Activated CD4-positive, alpha-beta T cell treated with anti-CD3 and anti-CD28 coated beads for 36 hours (primary cell): ENCODE measurements at regions not wholly inside any gene's neighbourhood (a gene's known extent, or its start where the extent isn't known, plus 50 kb on each side); places are given as distances from the start of the nearest gene placed in this dataset.

ENCODE experiments used
- ATAC-seq: fragments of 200-7000 bp; cut with Tn5 transposase; one replicate; pipeline ENCODE4 v1.10.0; 2021; ENCODE audit warnings: mild to moderate bottlenecking, moderate library complexity
- CTCF ChIA-PET: fragments of 350-600 bp; sonication (Branson Sonifier 250); formaldehyde crosslinking; loops from one replicate; lab custom pipeline; 2021; ENCODE audit warnings: antibody characterized with exemption; lab: Charles Lee
- POLR2A ChIA-PET: fragments of 350-600 bp; sonication (Branson Sonifier 250); formaldehyde crosslinking; loops from one replicate; lab custom pipeline; 2021; ENCODE audit warnings: antibody characterized with exemption, inconsistent platforms; lab: Charles Lee
- DNase-seq: peaks from one replicate; pipeline ENCODE4 v3.0.0-alpha.2; 2020
- H3K27ac Mint-ChIP-seq: one replicate; pipeline ENCODE4 v1.8.0; 2021; ENCODE audit warnings: mixed read lengths
- H3K27me3 Mint-ChIP-seq: one replicate; pipeline ENCODE4 v1.8.0; 2021; ENCODE audit warnings: mixed read lengths
- H3K36me3 Mint-ChIP-seq: one replicate; pipeline ENCODE4 v1.8.0; 2021; ENCODE audit warnings: low read depth, mixed read lengths
- H3K4me1 Mint-ChIP-seq: one replicate; pipeline ENCODE4 v1.8.0; 2021; ENCODE audit warnings: mixed read lengths
- H3K4me3 Mint-ChIP-seq: one replicate; pipeline ENCODE4 v1.8.0; 2021; ENCODE audit warnings: mild to moderate bottlenecking, moderate library complexity, mixed read lengths
- H3K9me3 Mint-ChIP-seq: one replicate; pipeline ENCODE4 v1.8.0; 2021; ENCODE audit warnings: low read depth, mixed read lengths
- intact Hi-C, 2 experiments: fragments of 100-400 bp; cut with DNase I in 1 of 2; cut with micrococcal nuclease in 1 of 2; formaldehyde crosslinking; loops; one replicate each; pipeline versions ENCODE4 v1.14.2 to v1.15.1; 2022 to 2024; cut with DNase I, micrococcal nuclease

- H3K4me1 Mint-ChIP-seq: no peaks in the 10 kb centered on the region
- no peaks in the 10 kb centered on the region for H3K27me3 Mint-ChIP-seq
- no peak overlapping the region for H3K4me3 Mint-ChIP-seq
- ChIA-PET POLR2A (no interaction called here), CTCF (no interaction called here)
- H3K36me3 Mint-ChIP-seq: no peaks in the 10 kb centered on the region
- intact Hi-C loops: no loop called here
- no peak overlapping the region for H3K27ac Mint-ChIP-seq
- no peaks in the 10 kb centered on the region for H3K9me3 Mint-ChIP-seq
- DNase-seq: no peak
- ATAC-seq: no peak
Observed at GRCh38 chr4:149113804-149114430, 671.7 kb upstream of the NR3C2 start.

DNA sequence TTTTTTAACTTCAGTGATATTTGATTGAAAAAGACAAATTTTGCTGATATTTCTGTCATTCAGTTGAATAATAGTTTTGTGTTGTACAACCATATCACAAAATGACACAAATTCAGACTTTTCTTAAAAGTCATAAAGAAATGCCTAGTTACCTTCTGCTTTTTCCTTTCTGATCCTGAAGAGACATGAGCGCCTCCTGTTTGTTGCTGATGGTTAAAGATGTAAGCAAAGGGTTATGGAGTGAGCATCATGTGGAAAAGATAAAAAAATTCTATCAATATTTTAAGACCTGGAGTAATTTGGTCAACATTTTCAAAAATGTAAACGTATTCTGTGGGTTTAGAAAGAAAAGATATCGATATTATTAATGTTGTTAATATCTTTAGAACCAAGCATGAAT, 669.9 kb upstream of the NR3C2 start:
- no peak for ATAC-seq
- no peak for DNase-seq
- ChIA-PET POLR2A (no interaction called here), CTCF (no interaction called here)
- Mint-ChIP-seq H3K9me3 (no peaks in the 10 kb centered on the region), H3K4me3 (no peak overlapping the region), H3K36me3 (no peaks in the 10 kb centered on the region), H3K4me1 (no peaks in the 10 kb centered on the region), H3K27ac (no peak overlapping the region), H3K27me3 (no peaks in the 10 kb centered on the region)
- intact Hi-C loops: no loop called here

GRCh38 chr4:149110481-149110880, 668.3 kb upstream of the NR3C2 start:
- DNase-seq (no peak), ATAC-seq (no peak)
- intact Hi-C loops: no loop called here
- no peaks in the 10 kb centered on the region for H3K4me1 Mint-ChIP-seq
- peaks cover 2% of the 10 kb centered on the region for H3K9me3 Mint-ChIP-seq
- H3K27me3 Mint-ChIP-seq: no peaks in the 10 kb centered on the region
- H3K36me3 Mint-ChIP-seq: no peaks in the 10 kb centered on the region
- no peak overlapping the region for H3K4me3 Mint-ChIP-seq
- ChIA-PET CTCF (interaction anchor here (0.6 kb wide), 1 partner anchor 383 kb away, joined by 3 read pairs; no protein-coding TSS in a partner anchor), POLR2A (no interaction called here)
- no peak overlapping the region for H3K27ac Mint-ChIP-seq

GRCh38 chr4:149108626-149109025, 666.4 kb upstream of the NR3C2 start:
- Mint-ChIP-seq H3K9me3 (peaks cover 2% of the 10 kb centered on the region), H3K4me1 (no peaks in the 10 kb centered on the region), H3K36me3 (no peaks in the 10 kb centered on the region), H3K27me3 (no peaks in the 10 kb centered on the region), H3K27ac (no peak overlapping the region), H3K4me3 (no peak overlapping the region)
- DNase-seq: no peak
- ChIA-PET CTCF (no interaction called here), POLR2A (no interaction called here)
- intact Hi-C loops: no loop called here
- no peak for ATAC-seq

DNA sequence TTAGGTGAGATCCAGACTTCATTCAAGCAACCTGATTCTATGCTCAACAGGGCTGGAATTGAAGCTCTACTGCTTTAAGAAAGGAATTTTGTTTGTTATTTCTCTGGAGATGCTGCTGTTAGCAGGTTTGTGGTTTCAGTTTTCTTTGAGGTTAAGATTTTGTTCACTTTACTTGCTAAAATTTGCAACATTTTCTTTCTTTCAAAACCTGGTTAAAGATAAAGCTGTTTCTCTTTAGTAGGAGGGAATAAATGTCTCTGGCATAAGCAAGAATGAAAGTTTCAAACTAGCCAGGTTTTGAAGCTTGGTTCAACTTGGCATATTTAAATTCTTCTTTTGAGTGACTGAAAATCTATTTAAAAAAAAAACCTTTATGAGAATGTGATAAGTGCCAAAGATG, 660.6 kb upstream of the NR3C2 start:
- ChIA-PET CTCF (no interaction called here), POLR2A (no interaction called here)
- peaks cover 3% of the 10 kb centered on the region for H3K9me3 Mint-ChIP-seq
- no peak for DNase-seq
- H3K4me3 Mint-ChIP-seq: no peak overlapping the region
- intact Hi-C loops: no loop called here
- H3K36me3 Mint-ChIP-seq: no peaks in the 10 kb centered on the region
- H3K4me1 Mint-ChIP-seq: no peaks in the 10 kb centered on the region
- ATAC-seq: no peak
- no peak overlapping the region for H3K27ac Mint-ChIP-seq
- no peaks in the 10 kb centered on the region for H3K27me3 Mint-ChIP-seq

DNA sequence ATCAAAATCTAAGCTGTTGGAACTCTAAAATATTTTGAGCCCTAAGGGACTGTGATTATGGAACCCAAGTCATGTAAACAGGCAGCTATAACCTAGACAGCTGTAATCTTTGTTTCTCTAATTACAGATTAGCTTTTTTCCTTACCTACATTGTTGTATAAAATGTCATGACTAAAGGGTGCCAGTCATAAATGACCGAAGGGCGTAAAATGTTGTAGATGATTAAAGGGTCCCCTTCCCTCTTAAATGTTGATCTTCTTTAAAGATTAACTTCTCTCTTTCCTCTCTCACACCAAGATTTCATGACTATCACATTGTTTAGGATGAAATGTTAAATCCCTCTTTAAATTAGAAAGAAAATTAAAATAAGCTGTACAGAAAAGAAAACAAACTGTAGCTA, 659.4 kb upstream of the NR3C2 start:
- Mint-ChIP-seq H3K27me3 (no peaks in the 10 kb centered on the region), H3K4me1 (no peaks in the 10 kb centered on the region), H3K9me3 (peaks cover 3% of the 10 kb centered on the region), H3K27ac (no peak overlapping the region), H3K36me3 (no peaks in the 10 kb centered on the region), H3K4me3 (no peak overlapping the region)
- no peak for ATAC-seq
- CTCF ChIA-PET: interaction anchor here (0.5 kb wide), 1 partner anchor 1393 kb away, joined by 3 read pairs; no protein-coding TSS in a partner anchor
- intact Hi-C loops: no loop called here
- no peak for DNase-seq
- POLR2A ChIA-PET: no interaction called here

GRCh38 chr4:149095811-149096210, 653.6 kb upstream of the NR3C2 start:
- no peaks in the 10 kb centered on the region for H3K36me3 Mint-ChIP-seq
- no peak for ATAC-seq
- intact Hi-C loops: no loop called here
- ChIA-PET POLR2A (no interaction called here), CTCF (no interaction called here)
- no peak overlapping the region for H3K27ac Mint-ChIP-seq
- H3K9me3 Mint-ChIP-seq: peaks cover 9% of the 10 kb centered on the region
- DNase-seq: no peak
- no peaks in the 10 kb centered on the region for H3K4me1 Mint-ChIP-seq
- H3K4me3 Mint-ChIP-seq: no peak overlapping the region
- no peaks in the 10 kb centered on the region for H3K27me3 Mint-ChIP-seq

DNA sequence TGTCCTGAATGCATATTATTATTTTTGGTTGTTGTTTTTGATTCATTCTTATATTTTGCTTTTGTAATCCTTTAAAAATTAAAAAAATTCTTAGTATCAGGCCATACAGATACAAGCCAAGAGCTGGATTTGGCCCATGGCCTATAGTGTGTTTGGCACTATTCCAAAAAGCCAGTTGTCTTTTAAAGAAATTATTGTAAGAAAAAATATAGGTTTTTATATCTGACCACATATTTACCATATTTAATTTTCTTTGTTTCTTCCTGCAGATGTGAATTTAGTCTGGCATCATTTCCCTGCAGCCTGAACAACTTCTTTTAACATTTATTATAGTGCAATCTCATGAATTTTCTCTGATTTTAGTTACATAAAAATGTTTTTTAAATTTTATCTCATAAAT, 652.8 kb upstream of the NR3C2 start:
- Mint-ChIP-seq H3K9me3 (peaks cover 9% of the 10 kb centered on the region), H3K27me3 (no peaks in the 10 kb centered on the region), H3K4me3 (no peak overlapping the region), H3K36me3 (no peaks in the 10 kb centered on the region), H3K27ac (no peak overlapping the region), H3K4me1 (no peaks in the 10 kb centered on the region)
- ChIA-PET POLR2A (no interaction called here), CTCF (no interaction called here)
- intact Hi-C loops: no loop called here
- DNase-seq (no peak), ATAC-seq (no peak)

- Mint-ChIP-seq H3K4me3 (no peak overlapping the region), H3K36me3 (no peaks in the 10 kb centered on the region), H3K9me3 (no peaks in the 10 kb centered on the region), H3K27me3 (no peaks in the 10 kb centered on the region), H3K27ac (no peak overlapping the region), H3K4me1 (no peaks in the 10 kb centered on the region)
- CTCF ChIA-PET: interaction anchor here (0.6 kb wide), 1 partner anchor 399 kb away, joined by 3 read pairs; no protein-coding TSS in a partner anchor
- DNase-seq (no peak), ATAC-seq (no peak)
- POLR2A ChIA-PET: no interaction called here
- intact Hi-C loops: no loop called here
Observed at GRCh38 chr4:149084144-149084543, 641.9 kb upstream of the NR3C2 start.

GRCh38 chr4:149077181-149077580, 635.0 kb upstream of the NR3C2 start:
- CTCF ChIA-PET: no interaction called here
- H3K27me3 Mint-ChIP-seq: peaks cover 1% of the 10 kb centered on the region

GRCh38 chr4:149076401-149076800, 634.2 kb upstream of the NR3C2 start:
- ATAC-seq (no peak), DNase-seq (no peak)
- no peaks in the 10 kb centered on the region for H3K36me3 Mint-ChIP-seq
- H3K4me1 Mint-ChIP-seq: no peaks in the 10 kb centered on the region
- ChIA-PET POLR2A (no interaction called here), CTCF (interaction anchor here (0.7 kb wide), 1 partner anchor 212 kb away, joined by 3 read pairs; no protein-coding TSS in a partner anchor)
- peaks cover 1% of the 10 kb centered on the region for H3K27me3 Mint-ChIP-seq
- no peaks in the 10 kb centered on the region for H3K9me3 Mint-ChIP-seq
- H3K4me3 Mint-ChIP-seq: no peak overlapping the region
- H3K27ac Mint-ChIP-seq: no peak overlapping the region
- intact Hi-C loops: no loop called here

More at GRCh38 chr4:149077181-149077580, 635.0 kb upstream of the NR3C2 start:
- ATAC-seq (no peak), DNase-seq (no peak)
- H3K27ac Mint-ChIP-seq: no peak overlapping the region
- H3K9me3 Mint-ChIP-seq: no peaks in the 10 kb centered on the region
- intact Hi-C loops: no loop called here
- H3K4me1 Mint-ChIP-seq: no peaks in the 10 kb centered on the region
- POLR2A ChIA-PET: no interaction called here
- H3K36me3 Mint-ChIP-seq: no peaks in the 10 kb centered on the region
- no peak overlapping the region for H3K4me3 Mint-ChIP-seq

- no peaks in the 10 kb centered on the region for H3K9me3 Mint-ChIP-seq
- no peak overlapping the region for H3K4me3 Mint-ChIP-seq
- H3K4me1 Mint-ChIP-seq: no peaks in the 10 kb centered on the region
- ATAC-seq (no peak), DNase-seq (no peak)
- no peaks in the 10 kb centered on the region for H3K36me3 Mint-ChIP-seq
- ChIA-PET CTCF (no interaction called here), POLR2A (no interaction called here)
- intact Hi-C loops: no loop called here
- no peak overlapping the region for H3K27ac Mint-ChIP-seq
- peaks cover 3% of the 10 kb centered on the region for H3K27me3 Mint-ChIP-seq
Observed at GRCh38 chr4:149072384-149072783, 630.2 kb upstream of the NR3C2 start.
